ENCODE measurements at regions not wholly inside any gene's neighbourhood (a gene's known extent, or its start where the extent isn't known, plus 50 kb on each side); places are given as distances from the start of the nearest gene placed in this dataset.

- H3K4me1 ChIP-seq (ENCODE audit: control insufficient read depth in 4 of 4, insufficient read depth in 4 of 4, low read length in 3 of 4), result no peaks in the 10 kb centered on the region
- no peaks in the 10 kb centered on the region for H3K36me3 ChIP-seq (ENCODE audit: control insufficient read depth in 4 of 4, insufficient read depth in 3 of 4, low read depth in 1 of 4, low read length in 3 of 4)
- DNase-seq (ENCODE audit: low spot score), result no peak
- WGBS, result 96% methylated on average over 2 of the region's 2 CpGs
- no peak overlapping the region for H3K9ac ChIP-seq (ENCODE audit: low read depth in 1 of 2, low read length in 2 of 2)
- H3K9me3 ChIP-seq (ENCODE audit: control insufficient read depth in 4 of 4, low read length in 3 of 4), result no peaks in the 10 kb centered on the region
- no peaks in the 10 kb centered on the region for H3K27me3 ChIP-seq (ENCODE audit: control insufficient read depth in 4 of 4, insufficient read depth in 4 of 4, low read length in 3 of 4)
- no peak overlapping the region for H3K4me3 ChIP-seq (ENCODE audit: low read depth in 1 of 3, low read length in 3 of 3)
- no peak overlapping the region for H3K27ac ChIP-seq (ENCODE audit: low read depth in 1 of 2, low read length in 2 of 2)
- no peak for TF ChIP-seq JUND (IDR thresholded peaks at IDR 0.05)
- no peak for TF ChIP-seq EGR1 (IDR thresholded peaks at IDR 0.05; ENCODE audit: low read depth in 2 of 2)
- no peak for TF ChIP-seq RAD21 (IDR thresholded peaks at IDR 0.05)
- no peak for TF ChIP-seq HNF4A (conservative IDR thresholded peaks at IDR 0.05)
- no peak for TF ChIP-seq RXRA (IDR thresholded peaks at IDR 0.05)
- TF ChIP-seq ATF3 (IDR thresholded peaks at IDR 0.05), result no peak
- TF ChIP-seq REST (IDR thresholded peaks at IDR 0.05), result no peak
- no peak for TF ChIP-seq FOXA1 (IDR thresholded peaks at IDR 0.05)
- TF ChIP-seq GABPA (IDR thresholded peaks at IDR 0.05 in 1 of 2, conservative IDR thresholded peaks at IDR 0.05 in 1 of 2), result no peak
- no peak for TF ChIP-seq YY1 (IDR thresholded peaks at IDR 0.05)
- TF ChIP-seq ZBTB33 (IDR thresholded peaks at IDR 0.05), result no peak
- TF ChIP-seq CTCF (IDR thresholded peaks at IDR 0.05; ENCODE audit: low read depth, low read length, missing input control), result no peak
These were observed 577.5 kb downstream of the INHBA start for GRCh38 chr7:41125343-41125742.

GRCh38 chr7:41122256-41122987 is 580.5 kb downstream of the INHBA start:
- no peak overlapping the region for H3K27ac ChIP-seq (ENCODE audit: low read depth in 1 of 2, low read length in 2 of 2)
- no peaks in the 10 kb centered on the region for H3K9me3 ChIP-seq (ENCODE audit: control insufficient read depth in 4 of 4, low read length in 3 of 4)
- WGBS, result 46% methylated on average over 4 of the region's 4 CpGs
- TF ChIP-seq FOXA1 (IDR thresholded peaks at IDR 0.05) (no peak), REST (IDR thresholded peaks at IDR 0.05) (no peak), JUND (IDR thresholded peaks at IDR 0.05) (no peak), FOXA2 (IDR thresholded peaks at IDR 0.05) (no peak), NR2F2 (IDR thresholded peaks at IDR 0.05) (no peak), YY1 (IDR thresholded peaks at IDR 0.05) (no peak), RXRA (IDR thresholded peaks at IDR 0.05) (no peak), ATF3 (IDR thresholded peaks at IDR 0.05) (no peak), HNF4G (IDR thresholded peaks at IDR 0.05) (no peak), HNF4A (conservative IDR thresholded peaks at IDR 0.05) (no peak)
- no peak overlapping the region for H3K4me3 ChIP-seq (ENCODE audit: low read depth in 1 of 3, low read length in 3 of 3)
- H3K36me3 ChIP-seq (ENCODE audit: control insufficient read depth in 4 of 4, insufficient read depth in 3 of 4, low read depth in 1 of 4, low read length in 3 of 4), result no peaks in the 10 kb centered on the region
- no peaks in the 10 kb centered on the region for H3K4me1 ChIP-seq (ENCODE audit: control insufficient read depth in 4 of 4, insufficient read depth in 4 of 4, low read length in 3 of 4)
- no peak for DNase-seq (ENCODE audit: low spot score)
- no peak overlapping the region for H3K9ac ChIP-seq (ENCODE audit: low read depth in 1 of 2, low read length in 2 of 2)
- H3K27me3 ChIP-seq (ENCODE audit: control insufficient read depth in 4 of 4, insufficient read depth in 4 of 4, low read length in 3 of 4), result no peaks in the 10 kb centered on the region

Data from liver (tissue), 8 donors.